SKM-1 (cell line): ENCODE measurements at regions not wholly inside any gene's neighbourhood (a gene's known extent, or its start where the extent isn't known, plus 50 kb on each side); places are given as distances from the start of the nearest gene placed in this dataset.
"Not testable (repeated sequence)": the region's sequence is repeated elsewhere in the genome, so short reads cannot be mapped to it uniquely, and the experiment has no call there.

Experiments used
- DNase-seq: peaks from one replicate; lab custom pipeline; 2025; ENCODE audit not compliant: unreplicated experiment; lab: John Stamatoyannopoulos, UW

DNA sequence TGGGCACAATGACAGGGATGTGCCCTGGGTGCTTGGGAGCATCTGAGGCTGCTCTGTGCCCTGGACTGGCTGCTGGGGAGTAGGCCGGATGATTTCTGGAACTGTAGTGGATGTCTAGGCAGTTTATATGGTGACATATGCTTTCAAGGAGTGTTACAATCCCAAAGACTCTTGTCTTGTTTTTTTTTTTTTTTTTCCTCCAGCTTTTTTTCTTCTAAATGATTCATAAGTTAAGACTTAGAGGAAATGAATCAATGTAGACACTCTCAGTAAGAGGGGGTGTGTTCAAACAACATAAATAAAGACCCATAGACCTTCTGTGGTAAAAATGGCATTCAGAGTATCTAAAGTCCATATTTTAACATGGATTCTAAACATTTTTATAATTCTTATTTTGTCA is 706.1 kb upstream of the GOLIM4 start:
- no peak for DNase-seq

DNA sequence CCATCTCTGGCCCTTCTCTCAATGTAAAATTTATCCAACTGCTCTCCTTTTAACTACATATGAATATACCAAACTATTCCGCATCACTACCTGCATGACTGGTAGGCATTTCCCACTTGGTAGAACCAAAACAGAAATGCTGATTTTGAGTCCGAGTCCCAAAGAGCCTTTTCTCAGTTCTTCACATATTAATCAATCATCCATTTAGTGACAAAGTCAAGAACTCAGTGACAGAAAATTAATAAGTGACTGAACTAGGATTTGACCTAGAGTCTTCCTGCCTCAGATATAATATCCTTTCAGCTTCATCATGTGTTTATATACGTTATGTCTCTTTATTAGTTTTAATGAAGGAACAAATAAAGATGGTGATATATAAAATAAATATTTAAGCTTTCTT is 700.6 kb upstream of the GOLIM4 start:
- DNase-seq = no peak

DNA sequence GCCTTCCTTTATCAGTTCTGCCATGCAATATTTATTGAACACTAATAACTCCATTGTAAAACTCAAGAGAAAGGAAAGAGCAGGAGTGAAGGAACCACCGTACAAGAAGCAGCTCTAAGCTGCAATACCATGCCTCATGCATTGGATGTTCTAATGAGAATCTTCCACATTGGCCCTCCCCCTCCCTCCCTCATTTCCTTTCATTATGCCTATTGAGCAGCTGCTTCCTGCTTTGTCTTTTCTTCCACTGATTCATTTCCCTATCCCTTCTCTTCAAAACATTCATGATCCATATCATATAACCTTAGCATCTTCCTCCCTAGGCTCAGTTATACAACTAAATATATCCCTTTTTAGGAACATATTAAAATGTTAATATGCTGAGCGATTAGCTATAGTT is 698.7 kb upstream of the GOLIM4 start:
- no peak for DNase-seq

DNA sequence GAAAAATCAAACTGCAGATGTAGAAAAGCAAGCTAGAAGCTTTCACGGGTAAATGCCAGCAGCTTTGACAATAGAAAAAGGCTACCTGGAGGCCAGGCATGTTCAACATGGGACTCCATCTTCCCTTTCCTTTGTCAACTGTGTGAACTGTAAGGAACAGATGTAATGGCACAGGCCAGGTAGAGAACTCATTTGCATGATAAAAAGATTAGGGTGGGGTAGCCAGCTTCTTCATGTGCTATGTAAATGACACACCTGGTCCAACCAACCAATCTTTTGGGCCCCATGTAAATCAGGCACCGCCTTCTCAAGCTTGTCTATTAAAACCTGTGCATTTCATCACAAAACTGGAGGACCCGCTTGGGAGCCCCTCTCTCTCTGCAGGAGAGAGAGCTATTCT is 686.5 kb upstream of the GOLIM4 start:
- no peak for DNase-seq

DNA sequence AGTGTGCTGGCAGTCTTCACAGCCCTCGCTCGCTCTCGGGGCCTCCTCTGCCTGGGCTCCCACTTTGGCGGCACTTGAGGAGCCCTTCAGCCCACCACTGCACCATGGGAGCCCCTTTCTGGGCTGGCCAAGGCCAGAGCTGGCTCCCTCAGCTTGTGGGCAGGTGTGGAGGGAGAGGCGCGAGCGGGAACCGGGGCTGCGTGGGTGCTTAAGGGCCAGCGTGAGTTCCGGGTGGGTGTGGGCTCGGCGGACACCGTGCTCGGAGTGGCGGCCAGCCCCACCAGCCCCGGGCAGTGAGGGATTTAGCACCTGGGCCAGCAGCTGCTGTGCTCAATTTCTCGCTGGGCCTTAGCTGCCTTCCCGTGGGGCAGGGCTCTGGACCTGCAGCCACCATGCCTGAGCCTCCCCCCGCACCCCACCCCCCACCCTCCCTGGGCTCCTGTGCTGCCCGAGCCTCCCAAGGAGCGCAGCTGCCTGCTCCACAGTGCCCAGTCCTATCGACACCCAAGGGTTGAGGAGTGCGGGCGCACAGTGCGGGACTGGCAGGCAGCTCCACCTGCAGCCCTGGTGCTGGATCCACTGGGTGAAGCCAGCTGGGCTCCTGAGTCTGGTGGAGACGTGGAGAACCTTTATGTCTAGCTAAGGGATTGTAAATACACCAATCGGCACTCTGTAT is 684.4 kb upstream of the GOLIM4 start:
- DNase-seq = not testable (repeated sequence)

DNA sequence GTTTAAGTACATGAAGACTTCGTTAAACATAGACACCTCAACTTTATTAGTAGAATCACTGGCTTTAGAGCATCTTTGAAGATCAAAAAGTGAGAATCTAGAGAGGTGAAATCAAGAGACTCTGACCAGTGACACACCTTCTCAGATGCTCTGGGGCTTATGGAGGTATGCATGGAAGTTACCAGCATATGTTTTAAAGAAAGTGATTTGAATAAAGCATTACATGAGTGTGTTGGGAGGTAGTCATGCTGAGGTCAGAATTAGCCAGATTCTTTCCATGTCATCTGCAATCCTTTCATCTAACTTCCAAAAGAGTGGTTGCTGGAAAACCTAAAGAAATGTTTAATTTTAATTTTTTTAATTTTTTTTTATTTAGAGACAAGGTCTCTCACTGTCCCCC is 658.0 kb upstream of the GOLIM4 start:
- no peak for DNase-seq

DNA sequence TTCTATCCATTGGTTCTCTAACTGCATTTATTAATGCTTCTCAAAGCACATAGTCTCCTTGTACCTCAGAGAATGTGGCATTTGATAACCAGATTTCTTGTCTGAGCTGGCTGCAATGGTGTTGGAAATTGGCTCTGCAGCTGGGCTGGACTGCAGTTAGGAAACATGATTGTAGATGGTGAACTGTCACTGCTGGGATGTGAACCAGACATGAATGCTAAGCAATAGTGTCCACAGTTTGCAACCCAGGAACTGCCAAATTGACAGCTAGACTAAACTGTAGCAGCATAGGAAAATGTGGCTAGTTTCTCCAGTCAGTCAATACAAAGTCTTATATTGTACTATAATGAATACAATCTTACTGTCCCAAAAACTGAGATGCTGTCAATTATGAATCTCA is 656.6 kb upstream of the GOLIM4 start:
- no peak for DNase-seq

DNA sequence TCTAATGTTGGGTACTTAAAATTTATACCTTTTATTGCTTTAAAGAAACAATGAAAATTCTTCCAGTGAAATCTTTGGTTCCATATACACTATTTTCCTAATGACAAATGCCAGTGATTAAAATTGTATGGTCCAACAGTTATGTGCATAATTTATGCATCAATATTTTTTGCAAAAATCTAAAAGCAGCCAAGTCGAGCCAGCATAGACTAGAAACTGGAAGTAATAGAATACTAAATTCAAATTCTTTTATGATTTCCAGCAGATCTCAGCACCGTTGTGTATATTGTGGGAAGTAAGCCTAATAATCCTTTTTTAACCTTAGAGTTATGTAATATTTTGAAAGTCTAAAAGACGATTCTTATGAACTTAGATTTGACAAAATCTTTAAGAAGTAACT is 652.0 kb upstream of the GOLIM4 start:
- no peak for DNase-seq

DNA sequence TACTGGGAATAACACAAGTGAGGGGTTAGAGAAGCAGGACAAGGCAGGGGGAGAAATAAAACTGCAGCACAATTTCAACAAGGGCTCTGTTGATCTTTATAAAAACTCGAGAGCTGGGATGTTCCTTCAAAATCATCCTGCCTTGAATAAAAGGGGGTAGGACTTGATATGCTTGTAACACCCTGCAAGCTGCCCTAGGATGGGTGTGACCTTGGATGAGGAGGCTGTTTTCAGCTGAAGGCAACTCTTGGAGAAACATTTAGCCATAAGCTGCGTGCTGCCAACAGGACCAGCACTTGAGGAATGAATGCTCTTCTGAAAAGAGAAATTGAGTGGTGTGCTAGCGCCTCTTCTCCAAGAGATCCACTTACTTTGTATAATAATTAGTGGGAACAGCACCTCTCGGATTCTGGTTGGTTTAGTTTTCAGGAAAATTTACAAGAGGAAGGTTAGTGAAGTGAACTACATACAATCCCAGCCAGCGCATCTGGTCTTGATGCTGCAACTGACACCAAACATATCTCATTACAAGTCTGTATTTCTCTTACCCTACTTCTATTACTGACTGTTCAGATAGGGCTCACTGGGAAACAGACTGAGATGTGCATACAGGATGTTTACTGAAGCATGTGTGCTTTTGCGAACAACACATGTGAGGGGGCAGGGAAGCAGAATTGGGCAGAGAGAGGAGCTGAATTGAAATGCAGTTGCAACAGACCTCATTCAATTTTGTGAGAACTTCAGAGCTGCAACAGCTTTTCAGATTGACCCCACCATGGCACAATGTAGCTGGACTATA is 643.0 kb upstream of the GOLIM4 start:
- no peak for DNase-seq

DNA sequence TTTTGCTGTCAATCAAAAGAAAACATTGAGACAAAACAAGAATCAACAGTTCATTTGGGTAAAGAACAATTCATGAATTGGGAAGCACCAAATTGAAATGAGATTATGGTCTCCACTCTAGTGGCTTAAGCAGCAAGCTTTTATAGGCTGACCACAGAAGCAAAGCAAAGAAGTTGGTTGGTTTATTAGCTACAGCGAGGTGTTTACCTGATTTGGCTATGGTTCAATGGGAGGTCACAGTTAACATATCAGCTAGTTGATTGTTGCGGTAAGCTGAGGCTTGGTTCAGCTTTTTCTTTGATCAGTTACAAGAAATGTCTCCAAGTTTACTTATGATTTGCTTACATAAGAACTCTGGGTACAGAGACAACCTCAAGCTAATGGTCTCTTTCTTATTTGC is 640.5 kb upstream of the GOLIM4 start:
- no peak for DNase-seq

DNA sequence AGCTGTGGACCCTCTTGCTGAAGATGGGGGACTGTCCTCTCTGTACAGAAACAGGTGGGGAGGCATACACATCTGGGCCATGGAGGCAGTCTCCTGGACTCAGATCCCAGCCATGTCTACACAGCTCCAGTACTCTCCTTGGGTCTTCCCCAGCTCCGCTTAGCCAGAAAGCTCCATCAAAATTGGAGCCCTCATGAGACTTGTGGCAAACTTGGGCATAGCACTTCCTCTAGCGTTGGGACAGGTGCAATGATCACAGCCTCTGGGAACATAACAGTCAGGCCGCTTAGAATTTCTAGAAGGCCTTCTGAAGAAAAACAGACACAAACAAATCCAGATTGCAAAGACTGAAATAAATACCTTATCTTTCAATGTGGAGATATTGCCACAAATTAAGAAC is 634.3 kb upstream of the GOLIM4 start:
- no peak for DNase-seq

DNA sequence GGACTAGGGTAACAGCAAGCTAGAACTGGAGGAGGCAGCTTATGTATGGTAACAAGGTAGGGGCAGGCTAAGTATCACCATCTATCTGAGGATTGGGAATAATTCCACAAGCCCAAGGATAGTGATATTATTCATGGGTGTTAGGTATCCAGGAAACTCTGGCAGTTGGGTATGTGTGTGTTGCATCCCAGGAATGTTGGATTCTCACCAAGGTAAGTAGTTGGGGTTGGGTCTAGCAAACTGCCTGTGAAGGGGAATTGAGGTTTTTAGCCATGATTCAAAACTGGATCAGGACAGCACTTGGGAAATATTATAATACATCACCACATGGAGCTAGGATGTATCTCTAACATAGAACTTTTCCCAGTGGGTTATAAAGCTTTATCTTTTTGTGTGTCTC is 626.4 kb upstream of the GOLIM4 start:
- DNase-seq = no peak

DNA sequence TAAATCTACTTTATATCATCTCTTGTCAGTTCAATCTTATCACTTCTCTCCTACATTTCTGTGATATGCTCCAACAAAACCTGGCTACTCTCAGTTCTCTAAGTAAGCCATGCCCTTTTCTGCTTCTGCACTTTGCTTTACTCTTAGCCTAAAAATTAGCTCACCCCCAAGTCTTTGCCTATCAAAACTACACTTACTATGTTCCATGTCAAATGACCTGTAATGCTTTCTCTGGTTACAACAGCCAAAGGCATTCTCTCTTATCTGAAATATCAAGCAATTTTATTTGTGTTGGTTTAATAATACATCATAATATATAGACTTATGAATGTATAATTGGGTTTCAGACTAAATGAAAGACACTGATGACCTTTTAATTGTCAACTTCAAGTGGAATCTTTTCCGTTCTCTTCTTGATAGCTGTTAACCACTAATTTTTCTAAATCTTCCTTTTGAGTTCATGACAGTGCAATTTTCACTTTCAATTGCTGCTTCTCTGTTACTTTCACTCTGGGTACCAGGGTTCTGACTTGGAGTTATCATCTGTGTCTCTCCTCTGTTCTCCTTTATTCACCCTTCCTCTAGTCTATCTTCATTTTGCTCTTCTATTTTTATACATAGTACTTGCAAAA is 619.0 kb upstream of the GOLIM4 start:
- DNase-seq = no peak

DNA sequence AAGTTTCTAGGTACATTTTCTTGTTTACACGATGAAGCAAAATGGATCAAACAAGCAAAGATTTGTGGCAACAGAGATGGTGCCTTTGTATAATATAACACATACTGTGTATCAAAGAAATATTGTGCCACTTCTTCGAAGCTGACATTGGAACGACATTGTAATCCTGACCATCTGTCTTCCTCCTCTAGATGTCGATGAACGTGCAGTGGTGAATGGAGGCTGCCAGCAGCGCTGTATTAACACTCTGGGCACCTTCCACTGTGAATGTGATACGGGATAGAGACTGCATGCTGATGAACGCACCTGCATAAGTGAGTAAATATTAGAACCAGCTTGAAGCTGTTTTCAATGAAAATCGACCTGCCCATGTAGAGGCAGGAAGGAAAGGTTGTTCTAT is 613.3 kb upstream of the GOLIM4 start:
- DNase-seq = no peak

DNA sequence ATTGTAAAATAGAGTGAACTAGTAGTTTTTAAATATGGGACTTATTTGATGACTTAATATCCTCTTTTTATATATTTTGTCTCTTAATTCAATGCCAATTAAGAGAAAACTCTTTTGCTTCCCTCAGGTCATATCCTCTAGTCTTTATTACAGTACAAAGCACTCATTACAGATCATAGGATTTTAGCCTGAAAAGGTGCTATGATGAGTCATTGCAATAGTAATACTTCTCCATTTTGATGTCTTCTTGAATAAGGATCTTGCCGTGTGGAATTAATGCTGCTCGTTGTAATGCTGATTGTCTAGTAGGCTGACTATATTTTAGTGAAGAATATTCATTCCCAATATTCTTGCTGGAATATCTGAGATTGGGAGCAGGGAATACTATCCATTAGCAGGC is 612.2 kb upstream of the GOLIM4 start:
- DNase-seq = no peak

DNA sequence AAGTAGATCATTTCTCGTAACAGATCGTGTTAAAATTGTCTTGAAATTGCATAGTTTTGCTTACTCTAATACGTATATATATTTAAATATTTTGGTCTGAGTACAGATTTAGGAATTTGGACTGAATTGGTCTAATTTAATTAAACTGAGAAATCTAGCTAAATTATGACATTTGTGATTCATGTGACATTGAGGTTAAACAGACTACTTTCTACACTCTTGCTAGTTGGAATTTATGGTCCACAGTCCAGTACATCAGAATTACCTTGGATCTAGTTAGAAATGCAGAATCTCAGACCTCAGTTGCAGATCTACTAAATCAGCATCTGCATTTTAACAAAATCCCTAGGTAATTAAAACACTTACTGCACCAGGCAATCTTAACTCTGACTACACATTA is 609.7 kb upstream of the GOLIM4 start:
- no peak for DNase-seq

DNA sequence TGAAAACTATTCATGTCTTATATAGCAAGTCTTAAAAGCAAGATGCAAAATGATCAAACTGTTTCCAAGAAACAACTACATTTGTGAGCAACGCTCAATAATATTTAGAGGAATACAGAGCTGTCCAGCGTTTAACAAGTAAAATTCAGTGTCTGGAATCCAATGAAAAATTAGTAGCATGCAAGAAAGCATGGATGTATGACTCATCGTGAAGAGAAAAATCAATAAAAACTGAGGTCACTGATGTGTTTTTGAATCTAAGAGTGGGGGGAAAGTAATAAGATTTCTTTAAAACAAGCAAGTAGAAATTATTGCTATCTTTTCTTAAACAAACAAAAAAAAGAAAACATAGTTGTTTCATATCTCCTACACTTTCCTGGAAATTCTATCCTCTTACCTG is 600.3 kb upstream of the GOLIM4 start:
- no peak for DNase-seq

DNA sequence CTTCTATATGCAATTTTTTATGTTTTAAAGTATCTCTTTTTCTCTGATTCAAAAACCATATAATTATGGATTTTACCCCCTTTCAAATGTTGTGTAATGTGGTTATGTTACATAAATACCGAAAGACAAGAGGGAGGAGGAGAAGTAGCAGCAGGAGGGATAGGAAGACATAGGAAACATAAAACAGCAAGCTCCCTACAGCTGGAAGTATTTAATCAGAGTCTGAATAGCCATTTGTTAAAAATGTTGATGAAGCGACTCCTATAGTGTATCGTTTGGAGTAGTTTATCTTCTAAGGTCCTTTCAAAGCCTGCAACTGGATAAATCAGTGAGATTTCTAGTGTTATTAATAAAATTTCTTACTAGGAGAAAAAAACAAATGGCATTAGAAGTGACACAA is 598.1 kb upstream of the GOLIM4 start:
- no peak for DNase-seq

DNA sequence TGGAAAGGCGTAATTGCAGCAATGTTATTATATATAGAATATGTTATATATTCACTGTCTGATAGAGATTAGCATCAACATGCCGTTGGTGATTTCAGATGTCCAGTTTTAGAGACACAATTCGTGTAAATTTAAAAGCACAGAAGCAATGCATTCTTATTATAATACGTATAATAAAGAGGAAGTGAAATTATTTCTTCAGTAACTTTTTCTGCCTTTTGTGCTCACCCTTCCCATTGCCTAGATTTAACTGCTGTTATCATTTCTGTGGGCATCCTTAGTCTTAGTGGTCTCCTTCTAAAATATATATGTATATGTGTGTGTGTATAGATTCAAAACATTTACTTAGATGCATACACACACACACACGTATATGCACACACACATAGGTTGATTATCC is 592.5 kb upstream of the GOLIM4 start:
- DNase-seq = no peak

DNA sequence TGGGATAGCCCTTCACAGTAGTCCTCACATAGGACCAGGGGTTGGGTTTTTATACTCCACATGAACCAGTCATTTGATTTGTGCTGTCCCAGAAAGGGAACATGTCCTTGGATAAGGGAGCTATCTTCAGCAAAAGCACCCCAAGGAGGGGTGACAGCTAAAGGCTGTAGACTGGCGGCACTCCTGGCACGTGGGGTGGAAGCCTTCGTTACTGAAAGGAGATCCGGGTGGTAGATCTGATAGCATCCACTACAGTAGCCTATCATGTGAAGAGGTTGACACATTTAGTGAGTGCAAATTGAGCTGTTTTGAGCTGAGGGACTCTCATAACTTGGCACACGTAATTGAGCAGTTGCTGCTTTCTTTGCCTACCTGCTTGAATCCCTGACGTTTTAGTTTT is 588.8 kb upstream of the GOLIM4 start:
- no peak for DNase-seq

DNA sequence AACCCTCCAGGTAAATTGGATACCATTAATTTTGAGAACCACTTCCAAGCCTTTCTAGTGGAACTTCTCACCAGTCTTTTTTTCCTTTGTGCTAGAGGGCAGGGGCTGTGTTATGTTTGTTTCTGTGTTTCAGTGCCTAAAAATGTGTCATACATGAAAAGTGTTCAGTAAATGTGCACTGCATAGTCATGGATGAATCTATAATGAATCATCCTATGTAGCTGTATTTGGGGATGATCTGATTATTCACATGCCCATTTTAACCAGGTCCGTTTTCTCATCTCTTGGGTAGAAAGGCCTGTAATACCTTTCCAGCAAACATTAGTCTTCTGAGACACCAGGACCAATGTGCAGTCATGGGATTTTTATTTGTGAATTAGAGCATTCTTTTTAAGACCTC is 583.0 kb upstream of the GOLIM4 start:
- DNase-seq = no peak

DNA sequence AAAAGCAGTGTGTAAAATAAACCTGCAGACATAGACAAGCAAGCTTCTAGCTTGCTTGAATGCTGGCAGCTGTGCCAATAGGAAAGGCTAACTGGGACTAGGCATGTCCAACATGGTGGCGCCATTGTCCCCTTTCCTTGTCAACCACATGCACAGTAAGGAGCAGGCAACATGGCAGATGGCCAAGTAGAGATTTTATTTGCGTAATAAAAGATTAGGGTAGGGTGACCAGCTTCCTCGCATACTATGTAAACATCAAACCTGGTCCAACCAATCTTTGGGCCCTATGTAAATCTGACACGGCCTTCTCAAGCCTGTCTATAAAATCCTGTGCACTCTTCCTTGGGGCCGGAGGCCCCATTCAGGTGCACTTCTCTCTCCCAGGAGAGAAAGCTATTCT is 575.4 kb upstream of the GOLIM4 start:
- DNase-seq = no peak
